AG09309 (cell line): ENCODE measurements at regions not wholly inside any gene's neighbourhood (a gene's known extent, or its start where the extent isn't known, plus 50 kb on each side); places are given as distances from the start of the nearest gene placed in this dataset.
"Not testable (repeated sequence)": the region's sequence is repeated elsewhere in the genome, so short reads cannot be mapped to it uniquely, and the experiment has no call there.

Experiments
- DNase-seq: peaks from one replicate; pipeline ENCODE4 v3.0.0-alpha.2; 2010; ENCODE audit warnings: low read depth
- H3K4me3 ChIP-seq: 2 replicates; pipeline ENCODE4 v1.5.1; 2011; ENCODE audit warnings: mild to moderate bottlenecking, low read depth, low read length, moderate library complexity; ENCODE audit not compliant: control insufficient read depth
- TF ChIP-seq, protein P1 (sequence below): IDR thresholded peaks from 2 replicates; pipeline ENCODE4 v1.5.1; 2011; ENCODE audit warnings: mild to moderate bottlenecking, low read depth, low read length, inconsistent platforms; ENCODE audit not compliant: insufficient read depth, control insufficient read depth; ENCODE audit errors: missing control alignments

DNA sequence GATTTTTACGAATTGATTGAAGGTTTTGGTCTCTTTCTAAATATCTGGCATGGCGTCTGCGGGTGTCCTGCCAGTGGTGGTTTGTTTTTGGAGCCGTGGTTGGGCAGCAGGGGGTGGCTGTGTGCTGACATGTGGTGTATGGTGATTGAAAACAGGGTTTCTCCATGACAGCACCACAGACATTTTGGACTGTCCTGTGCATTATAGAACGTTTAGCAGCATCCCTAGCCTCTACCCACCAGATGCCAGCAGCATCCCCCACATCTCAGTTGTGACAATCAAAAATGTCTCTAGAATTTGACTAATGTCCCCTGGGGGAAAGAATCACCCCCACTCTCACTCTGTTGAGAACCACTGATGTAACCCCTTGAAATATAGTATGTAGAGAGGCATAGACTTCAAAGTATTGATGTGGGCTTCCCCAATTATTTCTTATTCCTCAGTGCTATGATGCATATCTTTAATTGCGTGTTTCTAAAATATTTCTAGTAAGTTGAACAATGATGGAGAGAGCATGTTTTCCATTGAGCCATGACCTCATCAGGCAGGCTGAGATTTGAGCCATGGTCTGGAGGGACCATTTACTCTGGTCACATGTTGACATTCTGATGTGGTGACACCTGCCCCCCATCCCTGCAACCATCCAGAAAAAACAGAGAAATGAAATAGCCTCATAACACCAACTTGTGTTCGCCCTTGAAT, 77.4 kb upstream of the MID1 start:
- no peak overlapping the region for H3K4me3 ChIP-seq
- no peak for DNase-seq
- TF ChIP-seq, protein P1, sequence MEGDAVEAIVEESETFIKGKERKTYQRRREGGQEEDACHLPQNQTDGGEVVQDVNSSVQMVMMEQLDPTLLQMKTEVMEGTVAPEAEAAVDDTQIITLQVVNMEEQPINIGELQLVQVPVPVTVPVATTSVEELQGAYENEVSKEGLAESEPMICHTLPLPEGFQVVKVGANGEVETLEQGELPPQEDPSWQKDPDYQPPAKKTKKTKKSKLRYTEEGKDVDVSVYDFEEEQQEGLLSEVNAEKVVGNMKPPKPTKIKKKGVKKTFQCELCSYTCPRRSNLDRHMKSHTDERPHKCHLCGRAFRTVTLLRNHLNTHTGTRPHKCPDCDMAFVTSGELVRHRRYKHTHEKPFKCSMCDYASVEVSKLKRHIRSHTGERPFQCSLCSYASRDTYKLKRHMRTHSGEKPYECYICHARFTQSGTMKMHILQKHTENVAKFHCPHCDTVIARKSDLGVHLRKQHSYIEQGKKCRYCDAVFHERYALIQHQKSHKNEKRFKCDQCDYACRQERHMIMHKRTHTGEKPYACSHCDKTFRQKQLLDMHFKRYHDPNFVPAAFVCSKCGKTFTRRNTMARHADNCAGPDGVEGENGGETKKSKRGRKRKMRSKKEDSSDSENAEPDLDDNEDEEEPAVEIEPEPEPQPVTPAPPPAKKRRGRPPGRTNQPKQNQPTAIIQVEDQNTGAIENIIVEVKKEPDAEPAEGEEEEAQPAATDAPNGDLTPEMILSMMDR, result no peak

DNA sequence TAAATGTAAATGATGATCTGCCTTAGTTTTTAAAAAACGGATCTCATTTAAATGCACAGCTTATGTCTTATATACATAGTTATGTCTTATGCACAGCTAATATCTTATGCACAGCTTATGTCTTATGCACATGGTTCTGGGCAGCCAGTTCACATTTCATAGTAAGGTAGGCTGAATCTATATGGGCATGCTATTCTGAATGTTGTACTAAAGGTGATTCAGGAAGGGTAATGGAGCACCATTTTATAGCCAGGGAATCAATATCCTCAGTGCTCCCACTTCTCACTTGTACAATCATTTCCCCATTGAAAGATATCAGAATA, 77.9 kb upstream of the MID1 start:
- no peak for DNase-seq
- no peak overlapping the region for H3K4me3 ChIP-seq
- TF ChIP-seq, protein P1, result no peak

DNA sequence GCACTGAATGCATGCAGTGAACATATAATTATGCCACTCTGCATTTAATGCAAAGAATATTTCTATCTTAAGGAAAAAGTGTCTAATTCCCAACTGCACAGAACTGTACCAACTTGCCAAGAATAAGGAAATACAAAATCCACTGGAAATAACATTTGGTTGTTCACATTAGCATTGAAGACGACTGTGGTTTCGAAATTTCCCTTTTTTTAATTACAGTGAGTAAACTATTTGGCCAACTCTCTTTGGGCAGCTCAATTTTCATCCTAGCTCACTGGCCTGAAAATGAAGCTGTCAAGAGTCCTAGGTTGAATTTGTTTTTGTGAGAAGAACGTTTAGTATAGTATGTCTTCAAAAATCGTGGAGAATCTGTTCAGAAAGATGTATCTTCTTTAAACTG, 81.6 kb upstream of the MID1 start:
- H3K4me3 ChIP-seq, result no peak overlapping the region
- TF ChIP-seq, protein P1, result no peak
- no peak for DNase-seq

DNA sequence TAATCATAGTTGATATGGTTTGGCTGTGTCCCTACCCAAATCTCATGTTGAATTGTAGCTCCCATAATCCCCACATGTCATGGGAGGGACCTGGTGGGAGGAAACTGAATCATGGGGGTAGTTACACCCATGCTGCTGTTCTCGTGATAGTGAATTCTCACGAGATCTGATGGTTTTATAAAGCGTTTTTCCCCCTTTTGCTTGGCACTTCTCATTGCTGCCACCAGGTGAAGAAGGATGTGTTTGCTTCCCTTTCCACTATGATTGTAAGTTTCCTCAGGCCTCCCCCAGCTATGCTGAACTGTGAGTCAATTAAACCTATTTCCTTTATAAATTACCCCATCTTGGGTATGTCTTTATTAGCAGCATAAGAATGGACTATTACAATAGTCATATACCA, 86.0 kb upstream of the MID1 start:
- DNase-seq, H3K4me3 ChIP-seq: not testable (repeated sequence)

DNA sequence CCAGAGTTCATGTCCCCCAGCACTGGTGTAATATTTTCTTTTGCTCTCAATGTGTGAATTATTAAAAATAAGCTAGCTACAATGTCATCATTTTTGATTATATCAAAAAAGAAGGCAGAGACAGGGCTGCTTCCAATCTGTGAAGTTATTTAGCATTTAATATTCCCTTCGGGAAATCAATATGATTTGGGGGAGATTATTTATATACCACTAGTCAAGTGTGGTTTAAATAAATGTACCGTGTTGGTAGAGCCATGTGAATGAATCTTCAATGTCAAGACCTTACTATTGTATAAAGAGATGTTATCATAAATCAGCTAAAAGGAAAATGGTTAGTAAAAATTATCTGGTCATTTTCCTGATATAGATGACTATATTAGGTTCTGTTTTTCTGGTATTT, 87.4 kb upstream of the MID1 start:
- no peak overlapping the region for H3K4me3 ChIP-seq
- TF ChIP-seq, protein P1, result no peak
- no peak for DNase-seq

DNA sequence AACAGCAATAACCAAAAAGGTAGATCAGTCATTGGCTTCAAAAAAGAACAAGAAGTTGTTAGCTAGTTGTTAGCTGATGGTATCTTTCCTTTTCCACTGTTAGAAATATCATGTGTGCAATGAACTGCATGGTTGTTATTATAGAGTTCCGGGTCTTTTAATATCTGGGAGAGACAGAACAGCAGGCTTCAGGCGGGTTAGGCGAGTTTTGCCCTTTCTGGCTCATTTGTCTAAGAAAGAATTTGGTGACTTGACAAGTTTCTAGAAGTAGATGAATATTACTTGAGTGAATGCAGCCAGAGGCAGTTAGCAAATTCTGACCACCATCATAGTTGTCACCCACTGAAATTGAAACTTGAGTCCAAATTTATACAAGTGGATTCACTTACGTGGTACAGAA, 88.9 kb upstream of the MID1 start:
- no peak for DNase-seq
- H3K4me3 ChIP-seq, result no peak overlapping the region
- TF ChIP-seq, protein P1, result no peak

DNA sequence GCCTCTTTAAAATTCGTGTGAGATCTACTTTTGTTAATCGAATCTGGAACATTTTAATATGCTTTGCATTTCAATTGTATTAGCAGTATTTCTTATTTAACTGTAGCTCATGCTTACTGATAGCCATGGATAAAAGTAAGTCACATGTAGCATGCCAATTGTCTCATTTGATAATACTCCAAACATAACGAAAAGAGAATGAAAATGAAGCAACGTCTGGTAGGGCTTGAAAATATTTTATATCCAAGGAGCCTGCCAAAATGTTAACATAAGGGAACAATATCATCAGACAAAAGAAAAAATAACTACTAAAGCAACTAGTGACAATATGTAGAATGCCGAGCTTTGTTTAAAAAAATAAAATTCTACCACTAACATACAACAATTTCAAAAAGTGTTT, 94.1 kb upstream of the MID1 start:
- no peak for DNase-seq
- no peak overlapping the region for H3K4me3 ChIP-seq
- TF ChIP-seq, protein P1, result no peak
